ENCODE measurements at regions not wholly inside any gene's neighbourhood (a gene's known extent, or its start where the extent isn't known, plus 50 kb on each side); places are given as distances from the start of the nearest gene placed in this dataset.
"Not testable (repeated sequence)": the region's sequence is repeated elsewhere in the genome, so short reads cannot be mapped to it uniquely, and the experiment has no call there.

- no peak for DNase-seq
- H3K36me3 ChIP-seq (replicated peaks; ENCODE audit: control insufficient read depth, insufficient read depth, low read length) = no peaks in the 10 kb centered on the region
- no peak overlapping the region for H3K4me3 ChIP-seq (ENCODE audit: insufficient read depth, low read depth, low read length)
- no peaks in the 10 kb centered on the region for H3K27me3 ChIP-seq (ENCODE audit: control insufficient read depth, insufficient read depth, low read length)
These were observed 91.9 kb downstream of the FCRL5 start for GRCh38 chr1:157460381-157460780.

GRCh38 chr1:157457279-157457678 lies 95.0 kb downstream of the FCRL5 start:
- DNase-seq = no peak
- no peaks in the 10 kb centered on the region for H3K27me3 ChIP-seq (ENCODE audit: control insufficient read depth, insufficient read depth, low read length)
- no peak overlapping the region for H3K4me3 ChIP-seq (ENCODE audit: insufficient read depth, low read depth, low read length)
- H3K36me3 ChIP-seq (replicated peaks; ENCODE audit: control insufficient read depth, insufficient read depth, low read length) = no peaks in the 10 kb centered on the region

GRCh38 chr1:157455318-157455717 lies 97.0 kb downstream of the FCRL5 start:
- DNase-seq = no peak
- no peak overlapping the region for H3K4me3 ChIP-seq (ENCODE audit: insufficient read depth, low read depth, low read length)
- H3K27me3 ChIP-seq (ENCODE audit: control insufficient read depth, insufficient read depth, low read length) = no peaks in the 10 kb centered on the region
- H3K36me3 ChIP-seq (replicated peaks; ENCODE audit: control insufficient read depth, insufficient read depth, low read length) = no peaks in the 10 kb centered on the region

- Histone ChIP-seq H3K36me3 (replicated peaks; ENCODE audit: control insufficient read depth, insufficient read depth, low read length) (no peaks in the 10 kb centered on the region), H3K27me3 (ENCODE audit: control insufficient read depth, insufficient read depth, low read length) (no peaks in the 10 kb centered on the region), H3K4me3 (ENCODE audit: insufficient read depth, low read depth, low read length) (no peak overlapping the region)
- no peak for DNase-seq
These were observed 102.2 kb downstream of the FCRL5 start for GRCh38 chr1:157450106-157450505.

- DNase-seq = no peak
- Histone ChIP-seq H3K27me3 (ENCODE audit: control insufficient read depth, insufficient read depth, low read length) (no peaks in the 10 kb centered on the region), H3K4me3 (ENCODE audit: insufficient read depth, low read depth, low read length) (no peak overlapping the region), H3K36me3 (replicated peaks; ENCODE audit: control insufficient read depth, insufficient read depth, low read length) (no peaks in the 10 kb centered on the region)
These were observed 103.7 kb downstream of the FCRL5 start for GRCh38 chr1:157448636-157449035.

GRCh38 chr1:157446356-157446755 lies 106.0 kb downstream of the FCRL5 start:
- H3K27me3 ChIP-seq (ENCODE audit: control insufficient read depth, insufficient read depth, low read length); H3K36me3 ChIP-seq (replicated peaks; ENCODE audit: control insufficient read depth, insufficient read depth, low read length); DNase-seq; H3K4me3 ChIP-seq (ENCODE audit: insufficient read depth, low read depth, low read length): not testable (repeated sequence)

- DNase-seq; H3K4me3 ChIP-seq (ENCODE audit: insufficient read depth, low read depth, low read length); H3K36me3 ChIP-seq (replicated peaks; ENCODE audit: control insufficient read depth, insufficient read depth, low read length); H3K27me3 ChIP-seq (ENCODE audit: control insufficient read depth, insufficient read depth, low read length): not testable (repeated sequence)
These were observed 106.6 kb downstream of the FCRL5 start for GRCh38 chr1:157445616-157446140.

GRCh38 chr1:157442065-157442464 lies 110.2 kb downstream of the FCRL5 start:
- Histone ChIP-seq H3K27me3 (ENCODE audit: control insufficient read depth, insufficient read depth, low read length) (no peaks in the 10 kb centered on the region), H3K36me3 (replicated peaks; ENCODE audit: control insufficient read depth, insufficient read depth, low read length) (no peaks in the 10 kb centered on the region), H3K4me3 (ENCODE audit: insufficient read depth, low read depth, low read length) (no peak overlapping the region)
- DNase-seq = no peak

GRCh38 chr1:157439302-157439954 lies 112.9 kb downstream of the FCRL5 start:
- no peak for DNase-seq
- H3K4me3 ChIP-seq (ENCODE audit: insufficient read depth, low read depth, low read length) = no peak overlapping the region
- no peaks in the 10 kb centered on the region for H3K36me3 ChIP-seq (replicated peaks; ENCODE audit: control insufficient read depth, insufficient read depth, low read length)
- no peaks in the 10 kb centered on the region for H3K27me3 ChIP-seq (ENCODE audit: control insufficient read depth, insufficient read depth, low read length)

- DNase-seq = no peak
- no peak overlapping the region for H3K4me3 ChIP-seq (ENCODE audit: insufficient read depth, low read depth, low read length)
These were observed 113.7 kb downstream of the FCRL5 start for GRCh38 chr1:157438613-157439012.

GRCh38 chr1:157438146-157438545 lies 114.2 kb downstream of the FCRL5 start:
- H3K27me3 ChIP-seq (ENCODE audit: control insufficient read depth, insufficient read depth, low read length) = no peaks in the 10 kb centered on the region
- H3K36me3 ChIP-seq (replicated peaks; ENCODE audit: control insufficient read depth, insufficient read depth, low read length) = no peaks in the 10 kb centered on the region
- no peak overlapping the region for H3K4me3 ChIP-seq (ENCODE audit: insufficient read depth, low read depth, low read length)
- DNase-seq = no peak

More at GRCh38 chr1:157438613-157439012, 113.7 kb downstream of the FCRL5 start:
- Histone ChIP-seq H3K27me3 (ENCODE audit: control insufficient read depth, insufficient read depth, low read length) (no peaks in the 10 kb centered on the region), H3K36me3 (replicated peaks; ENCODE audit: control insufficient read depth, insufficient read depth, low read length) (no peaks in the 10 kb centered on the region)

GRCh38 chr1:157437296-157437695 lies 115.0 kb downstream of the FCRL5 start:
- no peaks in the 10 kb centered on the region for H3K27me3 ChIP-seq (ENCODE audit: control insufficient read depth, insufficient read depth, low read length)
- no peak for DNase-seq

GRCh38 chr1:157431751-157432150 lies 120.6 kb downstream of the FCRL5 start:
- no peak for DNase-seq
- no peaks in the 10 kb centered on the region for H3K36me3 ChIP-seq (replicated peaks; ENCODE audit: control insufficient read depth, insufficient read depth, low read length)
- H3K4me3 ChIP-seq (ENCODE audit: insufficient read depth, low read depth, low read length) = no peak overlapping the region
- H3K27me3 ChIP-seq (ENCODE audit: control insufficient read depth, insufficient read depth, low read length) = no peaks in the 10 kb centered on the region

More at GRCh38 chr1:157437296-157437695, 115.0 kb downstream of the FCRL5 start:
- no peaks in the 10 kb centered on the region for H3K36me3 ChIP-seq (replicated peaks; ENCODE audit: control insufficient read depth, insufficient read depth, low read length)
- H3K4me3 ChIP-seq (ENCODE audit: insufficient read depth, low read depth, low read length) = no peak overlapping the region

- no peaks in the 10 kb centered on the region for H3K27me3 ChIP-seq (ENCODE audit: control insufficient read depth, insufficient read depth, low read length)
- no peaks in the 10 kb centered on the region for H3K36me3 ChIP-seq (replicated peaks; ENCODE audit: control insufficient read depth, insufficient read depth, low read length)
- no peak overlapping the region for H3K4me3 ChIP-seq (ENCODE audit: insufficient read depth, low read depth, low read length)
- DNase-seq = no peak
These were observed 122.6 kb downstream of the FCRL5 start for GRCh38 chr1:157429601-157430240.

GRCh38 chr1:157423764-157424163 lies 128.6 kb downstream of the FCRL5 start:
- not testable (repeated sequence) for H3K27me3 ChIP-seq (ENCODE audit: control insufficient read depth, insufficient read depth, low read length); H3K4me3 ChIP-seq (ENCODE audit: insufficient read depth, low read depth, low read length); H3K36me3 ChIP-seq (replicated peaks; ENCODE audit: control insufficient read depth, insufficient read depth, low read length); DNase-seq
